HCT116 (cell line): ENCODE measurements at regions not wholly inside any gene's neighbourhood (a gene's known extent, or its start where the extent isn't known, plus 50 kb on each side); places are given as distances from the start of the nearest gene placed in this dataset.

Source experiments
- ATAC-seq: fragments of 200-7000 bp; cut with Tn5 transposase; 2 replicates; pipeline ENCODE4 v1.9.1; 2020; ENCODE audit warnings: mild to moderate bottlenecking, moderate library complexity
- BruUV-seq: library from RNA; stranded (reverse); fragments of 400-500 nt; replicated peaks from 2 replicates; lab custom pipeline; 2021; lab: Mats Ljungman, UMichigan
- CTCF ChIA-PET: fragments of 300-600 bp; sonication (Branson Sonifier 250); formaldehyde crosslinking; loops from one replicate; lab custom pipeline; 2021; ENCODE audit warnings: antibody characterized with exemption; lab: Charles Lee
- POLR2A ChIA-PET: fragments of 300-600, 350-600 bp; sonication (Branson Sonifier 250); formaldehyde crosslinking; loops from one replicate; lab custom pipeline; 2021; ENCODE audit warnings: antibody characterized with exemption; lab: Charles Lee
- RAD21 ChIA-PET, 2 experiments: fragments of 300-600 bp; sonication (Branson Sonifier 250); formaldehyde crosslinking; loops; one replicate each; lab custom pipeline; 2023; ENCODE audit warnings: low total read pairs in 2 of 2; ENCODE audit not compliant: uncharacterized antibody in 2 of 2, unreplicated experiment in 2 of 2, low non-redundant PET in 1 of 2; lab: Charles Lee
- DNase-seq: peaks from one replicate; pipeline ENCODE4 v3.0.0-alpha.2; 2010; ENCODE audit warnings: low read depth, low spot score
- H2AFZ ChIP-seq: fragments of 200-600 bp; shearing (Covaris generic), sonication (generic); 2 replicates; pipeline ENCODE4 v1.6.1; 2017; ENCODE audit warnings: low read depth, mixed run types, mixed read lengths, antibody characterized with exemption, low read length; ENCODE audit not compliant: poor library complexity, severe bottlenecking
- H3K27ac ChIP-seq: 2 replicates; pipeline ENCODE4 v1.5.1; 2012; ENCODE audit warnings: low read depth, low read length
- H3K27me3 ChIP-seq: fragments of 200-600 bp; sonication (generic); 2 replicates; pipeline ENCODE4 v1.6.1; 2016; ENCODE audit warnings: mixed run types, low read length, mixed read lengths; ENCODE audit not compliant: insufficient read depth
- H3K36me3 ChIP-seq, 2 experiments: fragments of 200-500 bp in 1 of 2; fragments of 200-600 bp in 1 of 2; sonication (Bioruptor generic) in 1 of 2; sonication (generic) in 1 of 2; 2 replicates each; pipeline versions ENCODE4 v1.5.1 to v1.6.1; 2014 to 2016; ENCODE audit warnings: low read length in 2 of 2, inconsistent platforms in 1 of 2, mixed read lengths in 1 of 2, mixed run types in 1 of 2; ENCODE audit not compliant: insufficient read depth in 2 of 2, control insufficient read depth in 1 of 2
- H3K4me1 ChIP-seq, 2 experiments: fragments of 200-600 bp in 1 of 2; sonication (generic) in 1 of 2; 2 replicates each; pipeline versions ENCODE4 v1.5.1 to v1.6.1; 2012 to 2017; ENCODE audit warnings: low read length in 2 of 2, inconsistent platforms in 1 of 2, mild to moderate bottlenecking in 1 of 2, mixed read lengths in 1 of 2, mixed run types in 1 of 2, moderate library complexity in 1 of 2; ENCODE audit not compliant: insufficient read depth in 2 of 2, control insufficient read depth in 1 of 2
- H3K4me2 ChIP-seq: fragments of 200-600 bp; sonication (generic); 2 replicates; pipeline ENCODE4 v1.6.1; 2017; ENCODE audit warnings: mixed run types, low read length, mixed read lengths
- H3K4me3 ChIP-seq, 2 experiments: fragments of 200-600 bp in 1 of 2; sonication (generic) in 1 of 2; replicated peaks in 1 of 2; 2 replicates each; pipeline ENCODE4 v1.5.1; 2011 to 2016; ENCODE audit warnings: low read length in 2 of 2, control low read depth in 1 of 2, low read depth in 1 of 2, mild to moderate bottlenecking in 1 of 2, mixed read lengths in 1 of 2, mixed run types in 1 of 2
- H3K79me2 ChIP-seq: fragments of 200-600 bp; sonication (generic); 2 replicates; pipeline ENCODE4 v1.6.1; 2017; ENCODE audit warnings: mild to moderate bottlenecking, mixed run types, low read length, moderate library complexity, mixed read lengths; ENCODE audit not compliant: insufficient read depth
- H3K9ac ChIP-seq: fragments of 200-600 bp; sonication (generic); 2 replicates; pipeline ENCODE4 v1.6.1; 2016; ENCODE audit warnings: low read length, mixed read lengths
- H3K9me2 ChIP-seq: fragments of 200-600 bp; sonication (generic), shearing (Covaris generic); 2 replicates; pipeline ENCODE4 v1.6.1; 2017; ENCODE audit warnings: mixed run types, mild to moderate bottlenecking, moderate library complexity; ENCODE audit not compliant: insufficient read depth
- H3K9me3 ChIP-seq, 2 experiments: fragments of 200-500 bp in 1 of 2; fragments of 200-600 bp in 1 of 2; sonication (Bioruptor generic) in 1 of 2; sonication (generic) in 1 of 2; 2 replicates each; pipeline ENCODE4 v1.6.1; 2014 to 2017; ENCODE audit warnings: low read length in 2 of 2, mixed read lengths in 2 of 2, inconsistent platforms in 1 of 2, low read depth in 1 of 2, mild to moderate bottlenecking in 1 of 2, mixed run types in 1 of 2, moderate library complexity in 1 of 2; ENCODE audit not compliant: control insufficient read depth in 1 of 2, insufficient read depth in 1 of 2
- H4K20me1 ChIP-seq: fragments of 200-600 bp; sonication (generic), shearing (Covaris generic); 2 replicates; pipeline ENCODE4 v1.6.1; 2017; ENCODE audit warnings: mixed run types, mild to moderate bottlenecking, moderate library complexity; ENCODE audit not compliant: insufficient read depth
- CBX3 ChIP-seq: IDR thresholded peaks from 2 replicates; pipeline ENCODE4 v1.6.1; 2012; ENCODE audit warnings: low read depth
- CEBPB ChIP-seq: IDR thresholded peaks from 2 replicates; pipeline ENCODE4 v1.6.1; 2012; ENCODE audit warnings: low read depth
- CTCF ChIP-seq, 3 experiments: fragments of 200-600 bp in 1 of 3; sonication (generic) in 1 of 3; IDR thresholded peaks in 2 of 3; conservative IDR thresholded peaks in 1 of 3; 2 replicates each; pipeline ENCODE4 v1.5.1; 2012 to 2017; ENCODE audit warnings: low read depth in 2 of 3, low read length in 2 of 3, antibody characterized with exemption in 1 of 3, borderline replicate concordance in 1 of 3, control low read depth in 1 of 3, mild to moderate bottlenecking in 1 of 3, mixed read lengths in 1 of 3, mixed run types in 1 of 3, moderate library complexity in 1 of 3; ENCODE audit not compliant: insufficient read depth in 1 of 3
- EGR1 ChIP-seq: IDR thresholded peaks from 2 replicates; pipeline ENCODE4 v1.6.1; 2012; ENCODE audit warnings: low read depth
- ELF1 ChIP-seq: IDR thresholded peaks from 2 replicates; pipeline ENCODE4 v1.6.1; 2012; ENCODE audit warnings: low read depth, borderline replicate concordance
- EZH2phosphoT487 ChIP-seq: fragments of 200-600 bp; IDR thresholded peaks from 2 replicates; pipeline ENCODE4 v1.6.1; 2018; ENCODE audit warnings: antibody characterized with exemption, borderline replicate concordance
- JUND ChIP-seq: IDR thresholded peaks from 2 replicates; pipeline ENCODE4 v1.6.1; 2012
- POLR2A ChIP-seq: IDR thresholded peaks from 2 replicates; pipeline ENCODE4 v1.7.0; 2011; ENCODE audit warnings: borderline replicate concordance; ENCODE audit not compliant: insufficient read depth, insufficient read length; ENCODE audit errors: extremely low read depth
- POLR2AphosphoS5 ChIP-seq: IDR thresholded peaks from 2 replicates; pipeline ENCODE4 v1.6.1; 2011; ENCODE audit warnings: mild to moderate bottlenecking, low read depth, low read length, moderate library complexity
- REST ChIP-seq: IDR thresholded peaks from 2 replicates; pipeline ENCODE4 v1.6.1; 2012; ENCODE audit warnings: low read depth
- SIN3A ChIP-seq: IDR thresholded peaks from 2 replicates; pipeline ENCODE4 v1.6.1; 2012; ENCODE audit warnings: low read depth
- SP1 ChIP-seq: IDR thresholded peaks from 2 replicates; pipeline ENCODE4 v1.6.1; 2012; ENCODE audit warnings: low read depth
- SRF ChIP-seq: IDR thresholded peaks from 2 replicates; pipeline ENCODE4 v1.6.1; 2012; ENCODE audit warnings: low read depth
- TCF7L2 ChIP-seq: IDR thresholded peaks from 2 replicates; pipeline ENCODE4 v1.7.0; 2011; ENCODE audit warnings: borderline replicate concordance, inconsistent platforms; ENCODE audit not compliant: insufficient read depth, insufficient read length; ENCODE audit errors: extremely low read depth
- ZBTB33 ChIP-seq: IDR thresholded peaks from 2 replicates; pipeline ENCODE4 v1.6.1; 2011; ENCODE audit warnings: mild to moderate bottlenecking, low read length, moderate library complexity; ENCODE audit not compliant: insufficient replicate concordance; ENCODE audit errors: extremely low read depth
- ZFX ChIP-seq: fragments of 450-650 bp; IDR thresholded peaks from 2 replicates; pipeline ENCODE4 v1.6.1; 2017
- ZNF274 ChIP-seq: fragments of 200-500 bp; sonication (Bioruptor generic); IDR thresholded peaks from 2 replicates; pipeline ENCODE4 v1.6.1; 2014; ENCODE audit warnings: mild to moderate bottlenecking, low read depth, low read length, inconsistent platforms
- intact Hi-C: fragments of 100-400 bp; cut with micrococcal nuclease; formaldehyde crosslinking; loops from 2 replicates; pipeline ENCODE4 v1.10.0; 2022
- TF ChIP-seq, protein P1 (sequence below): IDR thresholded peaks from 2 replicates; pipeline ENCODE4 v1.6.1; 2012
- TF ChIP-seq, protein P2 (sequence below): IDR thresholded peaks from 2 replicates; pipeline ENCODE4 v1.6.1; 2012

- RAD21 ChIA-PET: no interaction called here
- DNase-seq (no peak), ATAC-seq (no peak)
- Histone ChIP-seq H3K9me3 (no peaks in the 10 kb centered on the region), H3K4me3 (no peak overlapping the region), H3K27ac (no peak overlapping the region), H3K79me2 (no peaks in the 10 kb centered on the region), H3K36me3 (no peaks in the 10 kb centered on the region), H3K9me2 (no peaks in the 10 kb centered on the region), H3K4me1 (peaks cover 0 to 4% of the 10 kb centered on the region in 2 experiments; a peak in 1 of 4 replicates), H3K9ac (no peak overlapping the region), H3K4me2 (no peak overlapping the region), H4K20me1 (no peaks in the 10 kb centered on the region), H3K27me3 (no peaks in the 10 kb centered on the region), H2AFZ (no peak overlapping the region)
- intact Hi-C loops: no loop called here
- CTCF ChIA-PET: no interaction called here
- BruUV-seq: no TSS peak
- TF ChIP-seq ELF1 (no peak), CBX3 (no peak), CEBPB (no peak), SP1 (no peak), SRF (no peak), POLR2A (no peak), ZFX (no peak), TCF7L2 (no peak), POLR2AphosphoS5 (no peak), ZBTB33 (no peak), EGR1 (no peak), EZH2phosphoT487 (no peak), JUND (no peak), REST (no peak), CTCF (IDR thresholded peaks at IDR 0.05 in 2 of 3, conservative IDR thresholded peaks at IDR 0.05 in 1 of 3; ENCODE audit: borderline replicate concordance in 1 of 3, insufficient read depth in 1 of 3, low read depth in 2 of 3, low read length in 2 of 3) (no peak), SIN3A (no peak), ZNF274 (no peak)
- TF ChIP-seq, protein P1, sequence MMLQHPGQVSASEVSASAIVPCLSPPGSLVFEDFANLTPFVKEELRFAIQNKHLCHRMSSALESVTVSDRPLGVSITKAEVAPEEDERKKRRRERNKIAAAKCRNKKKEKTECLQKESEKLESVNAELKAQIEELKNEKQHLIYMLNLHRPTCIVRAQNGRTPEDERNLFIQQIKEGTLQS: no peak
- TF ChIP-seq, protein P2, sequence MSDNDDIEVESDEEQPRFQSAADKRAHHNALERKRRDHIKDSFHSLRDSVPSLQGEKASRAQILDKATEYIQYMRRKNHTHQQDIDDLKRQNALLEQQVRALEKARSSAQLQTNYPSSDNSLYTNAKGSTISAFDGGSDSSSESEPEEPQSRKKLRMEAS: no peak
- POLR2A ChIA-PET: no interaction called here
These were observed 67.8 kb upstream of the LTA4H start for GRCh38 chr12:96103067-96103644.
